Neuron (in vitro differentiated cells): ENCODE measurements at regions not wholly inside any gene's neighbourhood (a gene's known extent, or its start where the extent isn't known, plus 50 kb on each side); places are given as distances from the start of the nearest gene placed in this dataset.
"Not testable (repeated sequence)": the region's sequence is repeated elsewhere in the genome, so short reads cannot be mapped to it uniquely, and the experiment has no call there.

Experiments
- H2AFZ ChIP-seq: one replicate; pipeline ENCODE4 v1.6.1; 2013; ENCODE audit warnings: low read depth, mild to moderate bottlenecking, inconsistent platforms, low read length, moderate library complexity
- H3K27me3 ChIP-seq: one replicate; pipeline ENCODE4 v1.6.1; 2013; ENCODE audit warnings: low read length; ENCODE audit not compliant: insufficient read depth
- H3K36me3 ChIP-seq: one replicate; pipeline ENCODE4 v1.6.1; 2013; ENCODE audit warnings: low read length; ENCODE audit not compliant: insufficient read depth
- H3K4me1 ChIP-seq: one replicate; pipeline ENCODE4 v1.6.1; 2013; ENCODE audit warnings: low read length; ENCODE audit not compliant: insufficient read depth
- H3K4me3 ChIP-seq: 2 replicates; pipeline ENCODE4 v1.5.1; 2013; ENCODE audit warnings: mild to moderate bottlenecking, low read length, moderate library complexity
- H3K9me3 ChIP-seq: one replicate; pipeline ENCODE4 v1.6.1; 2013; ENCODE audit warnings: low read length

- not testable (repeated sequence) for H2AFZ ChIP-seq, H3K36me3 ChIP-seq, H3K27me3 ChIP-seq, H3K4me1 ChIP-seq, H3K4me3 ChIP-seq, H3K9me3 ChIP-seq
Observed at GRCh38 chr11:69952229-69952975, 125.7 kb upstream of the ANO1 start.

- Histone ChIP-seq H2AFZ (no peak overlapping the region), H3K27me3 (no peaks in the 10 kb centered on the region), H3K4me3 (no peak overlapping the region), H3K4me1 (peaks cover 3% of the 10 kb centered on the region), H3K9me3 (no peaks in the 10 kb centered on the region), H3K36me3 (no peaks in the 10 kb centered on the region)
Observed at GRCh38 chr11:69953356-69953755, 124.8 kb upstream of the ANO1 start.

DNA sequence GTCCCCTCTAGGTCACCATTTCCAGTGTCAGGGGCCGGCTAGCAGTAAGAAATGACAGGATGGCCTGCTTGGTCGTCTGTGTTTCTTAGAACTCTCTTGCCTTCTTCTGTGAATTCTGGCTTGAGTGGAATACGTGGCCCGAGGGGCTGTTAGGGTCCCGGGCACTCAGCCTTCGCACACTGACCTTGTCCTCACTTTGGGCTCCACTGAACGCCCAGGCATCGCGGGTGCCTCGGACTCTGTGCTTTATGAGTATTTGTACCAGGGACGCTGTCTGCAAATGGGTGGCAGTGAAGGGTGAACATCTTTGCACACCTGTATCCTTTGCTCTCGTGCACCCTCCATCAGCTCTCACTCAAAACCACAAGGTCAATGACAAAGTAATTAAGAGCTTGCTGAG is 123.4 kb upstream of the ANO1 start:
- Histone ChIP-seq H3K9me3 (peaks cover under 1% of the 10 kb centered on the region), H3K4me1 (no peaks in the 10 kb centered on the region)

GRCh38 chr11:69956669-69957190 is 121.4 kb upstream of the ANO1 start:
- Histone ChIP-seq H3K4me3 (no peak overlapping the region), H3K9me3 (peaks cover 2% of the 10 kb centered on the region), H3K4me1 (no peaks in the 10 kb centered on the region), H3K27me3 (no peaks in the 10 kb centered on the region), H2AFZ (no peak overlapping the region), H3K36me3 (no peaks in the 10 kb centered on the region)

More for the DNA sequence above, 123.4 kb upstream of the ANO1 start:
- Histone ChIP-seq H3K4me3 (no peak overlapping the region), H3K27me3 (no peaks in the 10 kb centered on the region), H2AFZ (no peak overlapping the region), H3K36me3 (no peaks in the 10 kb centered on the region)

DNA sequence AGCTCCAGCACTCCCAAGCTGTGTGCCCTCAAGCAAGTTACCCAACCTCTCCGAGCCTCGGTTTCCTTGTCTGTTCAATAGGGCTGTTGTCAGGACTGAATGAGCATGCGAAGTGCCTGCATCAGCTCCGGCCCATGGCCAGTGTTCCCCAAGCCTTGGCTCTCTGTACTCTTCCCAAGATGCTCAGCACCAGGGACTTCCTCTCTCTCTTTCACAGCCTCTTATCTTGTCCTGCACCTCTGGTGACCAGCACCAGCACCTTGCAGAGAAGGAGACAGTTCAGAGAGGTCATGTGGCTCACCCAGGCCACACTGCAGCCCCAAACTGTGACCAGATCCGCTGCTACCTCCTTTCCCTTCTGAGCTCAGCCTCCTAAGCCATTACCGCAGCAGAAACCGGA is 120.3 kb upstream of the ANO1 start:
- Histone ChIP-seq H3K4me1 (no peaks in the 10 kb centered on the region), H2AFZ (no peak overlapping the region), H3K9me3 (peaks cover 2% of the 10 kb centered on the region)

GRCh38 chr11:69958308-69958707 is 119.8 kb upstream of the ANO1 start:
- Histone ChIP-seq H3K36me3 (no peaks in the 10 kb centered on the region), H3K27me3 (no peaks in the 10 kb centered on the region)

More for the DNA sequence above, 120.3 kb upstream of the ANO1 start:
- no peak overlapping the region for H3K4me3 ChIP-seq
- H3K36me3 ChIP-seq = no peaks in the 10 kb centered on the region
- H3K27me3 ChIP-seq = no peaks in the 10 kb centered on the region

GRCh38 chr11:69959461-69959860 is 118.7 kb upstream of the ANO1 start:
- Histone ChIP-seq H3K4me3 (no peak overlapping the region), H3K27me3 (no peaks in the 10 kb centered on the region), H3K36me3 (no peaks in the 10 kb centered on the region), H3K9me3 (peaks cover 2% of the 10 kb centered on the region), H2AFZ (no peak overlapping the region), H3K4me1 (no peaks in the 10 kb centered on the region)

More at GRCh38 chr11:69958308-69958707, 119.8 kb upstream of the ANO1 start:
- Histone ChIP-seq H3K4me1 (no peaks in the 10 kb centered on the region), H3K9me3 (peaks cover 2% of the 10 kb centered on the region), H3K4me3 (no peak overlapping the region), H2AFZ (no peak overlapping the region)

- Histone ChIP-seq H3K9me3 (peaks cover 2% of the 10 kb centered on the region), H3K4me3 (no peak overlapping the region), H3K4me1 (no peaks in the 10 kb centered on the region), H3K27me3 (no peaks in the 10 kb centered on the region), H3K36me3 (no peaks in the 10 kb centered on the region), H2AFZ (no peak overlapping the region)
Observed at GRCh38 chr11:69961738-69962137, 116.4 kb upstream of the ANO1 start.

GRCh38 chr11:69962152-69962551 is 116.0 kb upstream of the ANO1 start:
- no peaks in the 10 kb centered on the region for H3K36me3 ChIP-seq

DNA sequence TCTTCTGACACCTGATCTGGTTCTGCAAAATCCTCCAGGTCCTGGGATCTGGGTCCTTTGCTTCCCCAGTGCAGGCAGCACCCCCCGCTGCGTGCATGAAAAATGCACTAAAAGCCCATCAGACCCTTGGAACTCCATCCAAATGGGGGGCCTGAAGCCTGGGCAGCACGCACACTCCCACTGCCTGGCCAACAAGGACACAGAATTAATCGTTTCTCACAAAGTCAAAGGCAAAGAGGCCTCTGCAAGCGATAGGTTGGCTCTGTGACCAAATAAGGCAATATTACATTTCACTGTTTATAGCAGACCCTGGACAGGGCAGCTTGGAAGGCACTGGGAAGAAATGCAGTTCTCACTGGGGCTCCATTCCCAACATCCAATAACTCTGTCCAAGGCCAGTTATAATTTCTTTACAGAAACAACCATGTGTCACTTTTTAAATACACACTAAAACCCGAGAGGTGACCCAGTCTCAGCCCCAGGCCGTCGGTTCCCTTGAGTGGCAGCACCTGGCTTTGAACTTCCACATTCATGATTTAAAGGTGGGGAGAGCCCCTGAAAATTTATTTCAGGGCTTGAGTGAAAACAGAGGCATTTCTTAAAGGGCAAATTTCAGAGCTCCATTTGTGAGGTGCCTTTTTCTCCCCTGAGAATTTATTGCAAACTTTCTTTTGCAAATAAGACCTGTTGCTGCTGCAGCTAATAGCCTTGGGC is 114.4 kb upstream of the ANO1 start:
- Histone ChIP-seq H3K36me3 (no peaks in the 10 kb centered on the region), H3K9me3 (peaks cover 2% of the 10 kb centered on the region), H3K27me3 (no peaks in the 10 kb centered on the region), H3K4me1 (no peaks in the 10 kb centered on the region), H3K4me3 (no peak overlapping the region), H2AFZ (no peak overlapping the region)

More at GRCh38 chr11:69962152-69962551, 116.0 kb upstream of the ANO1 start:
- Histone ChIP-seq H3K27me3 (no peaks in the 10 kb centered on the region), H3K4me1 (no peaks in the 10 kb centered on the region), H2AFZ (no peak overlapping the region), H3K4me3 (no peak overlapping the region), H3K9me3 (peaks cover 2% of the 10 kb centered on the region)

DNA sequence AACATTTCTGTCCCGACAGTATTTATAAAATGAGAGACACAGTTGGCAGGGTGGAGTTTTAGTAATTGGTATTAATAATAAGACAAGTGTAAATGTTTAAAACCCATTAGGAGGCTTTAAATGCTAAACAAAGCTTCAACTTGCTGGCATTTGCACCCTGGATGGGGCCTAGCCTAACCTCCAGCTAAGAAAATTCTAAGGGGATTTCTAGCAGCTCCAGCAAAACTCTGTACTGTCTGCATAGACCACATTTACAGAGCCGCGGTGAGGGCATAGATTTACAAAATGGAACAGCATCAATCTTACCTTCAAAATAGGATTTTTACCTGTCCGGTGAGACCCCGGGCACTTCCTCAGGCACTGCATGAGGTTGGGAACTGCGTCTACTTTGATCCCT is 113.9 kb upstream of the ANO1 start:
- no peaks in the 10 kb centered on the region for H3K4me1 ChIP-seq
- H3K4me3 ChIP-seq = no peak overlapping the region
- H3K27me3 ChIP-seq = no peaks in the 10 kb centered on the region
- no peaks in the 10 kb centered on the region for H3K36me3 ChIP-seq
- H2AFZ ChIP-seq = no peak overlapping the region
- H3K9me3 ChIP-seq = peaks cover 2% of the 10 kb centered on the region

- no peaks in the 10 kb centered on the region for H3K27me3 ChIP-seq
- H2AFZ ChIP-seq = no peak overlapping the region
- H3K4me3 ChIP-seq = no peak overlapping the region
- no peaks in the 10 kb centered on the region for H3K36me3 ChIP-seq
- H3K9me3 ChIP-seq = no peaks in the 10 kb centered on the region
- H3K4me1 ChIP-seq = no peaks in the 10 kb centered on the region
Observed at GRCh38 chr11:69965821-69966582, 112.1 kb upstream of the ANO1 start.

DNA sequence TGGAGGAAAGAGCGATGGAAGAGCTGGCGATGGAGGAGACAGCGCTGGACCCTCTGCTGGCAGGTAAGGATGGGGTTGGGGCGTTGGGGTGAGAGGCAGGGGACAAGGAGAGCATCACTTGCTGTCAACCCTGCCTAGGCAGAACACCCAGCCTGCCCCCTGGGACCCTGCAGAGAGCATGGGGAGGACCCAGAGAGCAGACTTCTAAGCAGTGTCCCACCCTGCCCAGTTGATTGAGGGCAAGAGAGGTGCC is 111.6 kb upstream of the ANO1 start:
- H3K36me3 ChIP-seq = no peaks in the 10 kb centered on the region
- no peaks in the 10 kb centered on the region for H3K9me3 ChIP-seq
- H3K4me3 ChIP-seq = no peak overlapping the region
- no peak overlapping the region for H2AFZ ChIP-seq
- H3K4me1 ChIP-seq = no peaks in the 10 kb centered on the region
- no peaks in the 10 kb centered on the region for H3K27me3 ChIP-seq
